ENCODE measurements at regions not wholly inside any gene's neighbourhood (a gene's known extent, or its start where the extent isn't known, plus 50 kb on each side); places are given as distances from the start of the nearest gene placed in this dataset.

GRCh38 chr5:118778941-118779340, 209.4 kb downstream of the DTWD2 start:
- H3K4me3 ChIP-seq (ENCODE audit: low read depth, low read length), result no peak overlapping the region
- in situ Hi-C loops (cut with HindIII; ENCODE audit: low sequenced_read_pairs), result no loop called here
- no peak for TF ChIP-seq CTCF (IDR thresholded peaks at IDR 0.05; ENCODE audit: low read depth, low read length, missing control alignments)
- no peak for DNase-seq (ENCODE audit: low read depth)

- DNase-seq (ENCODE audit: low read depth), result no peak
- H3K4me3 ChIP-seq (ENCODE audit: low read depth, low read length), result no peak overlapping the region
- no peak for TF ChIP-seq CTCF (IDR thresholded peaks at IDR 0.05; ENCODE audit: low read depth, low read length, missing control alignments)
- in situ Hi-C loops (cut with HindIII; ENCODE audit: low sequenced_read_pairs), result no loop called here
Measured at GRCh38 chr5:118777189-118777736, 211.1 kb downstream of the DTWD2 start.

- in situ Hi-C loops (cut with HindIII; ENCODE audit: low sequenced_read_pairs), result no loop called here
- H3K4me3 ChIP-seq (ENCODE audit: low read depth, low read length), result no peak overlapping the region
- no peak for DNase-seq (ENCODE audit: low read depth)
- TF ChIP-seq CTCF (IDR thresholded peaks at IDR 0.05; ENCODE audit: low read depth, low read length, missing control alignments), result no peak
Measured at GRCh38 chr5:118776755-118777154, 211.6 kb downstream of the DTWD2 start.

GRCh38 chr5:118775790-118776499, 212.4 kb downstream of the DTWD2 start:
- in situ Hi-C loops (cut with HindIII; ENCODE audit: low sequenced_read_pairs), result no loop called here
- no peak for DNase-seq (ENCODE audit: low read depth)
- no peak overlapping the region for H3K4me3 ChIP-seq (ENCODE audit: low read depth, low read length)
- TF ChIP-seq CTCF (IDR thresholded peaks at IDR 0.05; ENCODE audit: low read depth, low read length, missing control alignments), result no peak

- in situ Hi-C loops (cut with HindIII; ENCODE audit: low sequenced_read_pairs), result no loop called here
- no peak for DNase-seq (ENCODE audit: low read depth)
- H3K4me3 ChIP-seq (ENCODE audit: low read depth, low read length), result no peak overlapping the region
- TF ChIP-seq CTCF (IDR thresholded peaks at IDR 0.05; ENCODE audit: low read depth, low read length, missing control alignments), result no peak
Measured at GRCh38 chr5:118768607-118769175, 219.7 kb downstream of the DTWD2 start.

GRCh38 chr5:118762291-118762690, 226.1 kb downstream of the DTWD2 start:
- TF ChIP-seq CTCF (IDR thresholded peaks at IDR 0.05; ENCODE audit: low read depth, low read length, missing control alignments), result no peak
- no peak overlapping the region for H3K4me3 ChIP-seq (ENCODE audit: low read depth, low read length)
- in situ Hi-C loops (cut with HindIII; ENCODE audit: low sequenced_read_pairs), result loop anchor here (5.0 kb wide), 1 partner anchor 55 kb away; no protein-coding TSS in a partner anchor
- DNase-seq (ENCODE audit: low read depth), result no peak
